HG02759 (cell line): ENCODE measurements at regions not wholly inside any gene's neighbourhood (a gene's known extent, or its start where the extent isn't known, plus 50 kb on each side); places are given as distances from the start of the nearest gene placed in this dataset.

Experiments
- ATAC-seq: cut with Tn5 transposase; IDR thresholded peaks from one replicate; pipeline ENCODE4 v1.9.1; 2021; ENCODE audit warnings: mild to moderate bottlenecking, moderate library complexity; ENCODE audit not compliant: unreplicated experiment

- ATAC-seq, result no peak
These were observed 214.4 kb downstream of the SPTSSA start for GRCh38 chr14:34247605-34248004.

DNA sequence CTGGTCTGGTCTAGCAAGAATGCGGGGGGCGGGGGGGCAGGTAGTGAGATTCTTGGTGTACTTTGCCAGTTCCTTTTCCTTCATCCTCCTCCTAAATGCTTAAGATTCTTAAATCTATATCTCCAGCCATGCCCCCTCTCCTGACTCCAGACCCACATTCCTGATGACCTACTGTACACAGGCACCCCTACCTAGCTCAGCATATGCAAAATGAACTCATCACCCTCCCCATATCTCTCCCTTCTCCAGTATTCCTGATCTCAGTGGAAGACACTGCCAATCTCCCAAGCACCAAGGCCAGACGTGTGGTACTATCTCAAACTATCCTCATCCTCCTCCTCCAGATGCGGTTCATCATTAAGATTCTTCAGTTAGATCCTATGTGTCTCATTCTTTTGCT is 215.8 kb downstream of the SPTSSA start:
- no peak for ATAC-seq

GRCh38 chr14:34243401-34243800 is 218.6 kb downstream of the SPTSSA start:
- no peak for ATAC-seq

GRCh38 chr14:34243001-34243400 is 219.0 kb downstream of the SPTSSA start:
- no peak for ATAC-seq

DNA sequence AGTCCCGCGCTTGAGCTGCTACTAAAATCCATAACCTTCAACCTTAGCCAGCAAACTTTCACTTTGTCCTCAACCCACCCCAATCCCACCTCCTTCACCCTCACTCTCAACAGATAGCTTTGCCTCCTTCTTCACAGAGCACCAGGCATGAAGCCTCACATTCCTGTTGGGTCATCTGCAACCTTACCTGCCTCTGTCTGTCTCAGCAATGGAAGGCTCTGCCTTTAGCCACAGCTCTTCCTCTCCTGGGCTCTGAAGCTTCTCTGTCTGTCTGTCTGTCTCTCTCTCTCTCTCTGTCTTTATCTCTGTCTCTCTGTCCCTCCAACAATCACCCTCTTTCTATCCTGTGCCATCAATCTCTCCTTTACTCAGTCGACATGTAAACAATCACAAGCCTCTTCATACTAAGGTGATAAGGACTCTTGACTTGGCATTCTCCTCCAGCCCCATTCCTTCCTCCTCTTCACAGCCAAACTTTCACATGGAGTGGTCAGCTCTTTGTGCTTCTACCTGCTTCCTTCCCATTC is 220.8 kb downstream of the SPTSSA start:
- no peak for ATAC-seq

- ATAC-seq, result no peak
These were observed 223.4 kb downstream of the SPTSSA start for GRCh38 chr14:34238610-34239009.

- ATAC-seq, result no peak
These were observed 224.4 kb downstream of the SPTSSA start for GRCh38 chr14:34237677-34238076.

- ATAC-seq, result no peak
These were observed 225.0 kb downstream of the SPTSSA start for GRCh38 chr14:34237081-34237480.

DNA sequence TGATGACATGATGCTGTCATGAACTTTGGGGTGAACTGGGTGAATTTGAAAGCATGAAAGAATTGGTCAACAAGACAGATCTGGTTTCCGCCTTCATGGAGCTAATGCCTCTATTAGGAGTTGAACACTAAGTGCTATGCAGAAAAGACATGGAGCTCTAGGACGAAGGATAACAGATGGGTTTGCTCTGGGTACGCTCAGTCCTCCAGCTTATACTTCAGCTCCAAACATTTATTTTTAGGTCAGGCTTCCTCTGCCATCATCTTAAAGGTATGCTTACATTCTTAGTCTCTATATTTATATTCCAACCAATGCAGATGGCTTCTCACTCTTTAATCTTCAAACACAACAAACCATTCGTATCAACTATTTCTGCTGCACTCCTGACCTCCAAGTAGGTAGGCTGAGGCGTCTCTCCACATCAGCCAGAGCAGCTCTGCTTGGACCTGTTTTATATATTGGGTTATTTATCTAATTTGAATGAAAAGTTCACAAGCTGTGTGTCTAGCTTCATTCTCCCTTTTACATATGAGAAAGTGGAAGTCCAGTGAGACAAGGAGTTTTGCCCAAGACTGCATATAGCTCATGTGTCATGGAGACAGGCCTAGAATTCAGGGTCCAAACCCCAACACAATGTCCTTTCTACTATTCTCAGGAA is 226.3 kb downstream of the SPTSSA start:
- ATAC-seq, result no peak

- no peak for ATAC-seq
These were observed 227.8 kb downstream of the SPTSSA start for GRCh38 chr14:34234258-34234657.

GRCh38 chr14:34233619-34234018 is 228.4 kb downstream of the SPTSSA start:
- ATAC-seq, result no peak

DNA sequence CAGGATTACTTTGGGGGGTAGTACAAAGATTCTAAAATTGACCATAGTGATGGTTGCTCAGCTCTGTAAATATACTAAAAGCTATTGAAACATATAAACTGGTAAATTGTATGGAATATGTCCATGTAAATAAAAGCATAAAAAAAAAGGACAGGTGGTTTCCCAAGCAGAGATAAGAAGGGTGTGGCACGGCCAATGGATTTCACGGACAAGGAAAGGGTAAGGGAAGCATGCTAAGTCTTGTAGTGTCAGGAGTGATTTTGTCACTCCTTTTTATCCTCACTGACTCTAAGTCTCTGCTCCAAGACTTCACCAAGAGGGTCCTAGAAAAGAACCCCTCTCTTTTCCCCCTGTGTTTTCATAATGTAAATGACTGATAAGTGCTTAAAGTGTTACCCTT is 229.2 kb downstream of the SPTSSA start:
- no peak for ATAC-seq

DNA sequence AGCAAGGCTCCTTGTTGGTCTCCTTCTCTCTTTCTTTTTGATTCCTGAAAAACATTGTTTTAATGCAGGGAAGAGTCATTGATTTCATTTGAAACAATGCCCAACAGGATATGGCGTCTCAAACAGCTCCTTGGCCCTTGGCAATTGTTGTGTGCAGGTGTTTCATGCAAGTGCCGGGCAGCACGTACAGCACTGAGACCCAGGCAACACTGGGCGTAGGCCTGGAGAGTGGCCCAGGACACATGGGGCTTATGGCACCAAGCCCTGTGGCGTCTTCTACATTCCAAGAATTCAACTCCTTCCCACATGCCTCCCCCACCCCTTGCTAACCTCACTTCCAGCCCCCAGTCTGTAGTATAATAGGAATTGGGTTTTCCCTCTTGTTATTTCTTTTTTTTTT is 230.4 kb downstream of the SPTSSA start:
- no peak for ATAC-seq

DNA sequence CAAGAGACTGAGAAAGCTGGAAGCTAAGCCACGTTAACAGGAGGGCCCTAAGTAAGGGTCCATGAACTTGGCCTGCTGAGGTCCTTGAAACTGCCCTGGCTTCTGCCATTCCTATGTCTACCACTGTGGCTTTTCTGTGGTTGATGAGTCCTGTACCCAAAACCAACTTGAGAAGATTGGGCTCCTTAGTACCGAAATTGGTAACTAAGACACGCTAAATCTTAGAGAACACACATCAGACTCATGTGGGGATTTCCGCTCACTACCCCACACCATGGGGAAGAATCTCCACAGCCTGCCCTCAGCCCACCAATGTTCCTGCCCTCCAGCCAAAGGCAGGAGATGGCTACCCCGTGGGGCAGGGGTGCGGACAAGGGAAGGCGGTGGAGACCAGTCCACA is 232.9 kb downstream of the SPTSSA start:
- ATAC-seq, result no peak

DNA sequence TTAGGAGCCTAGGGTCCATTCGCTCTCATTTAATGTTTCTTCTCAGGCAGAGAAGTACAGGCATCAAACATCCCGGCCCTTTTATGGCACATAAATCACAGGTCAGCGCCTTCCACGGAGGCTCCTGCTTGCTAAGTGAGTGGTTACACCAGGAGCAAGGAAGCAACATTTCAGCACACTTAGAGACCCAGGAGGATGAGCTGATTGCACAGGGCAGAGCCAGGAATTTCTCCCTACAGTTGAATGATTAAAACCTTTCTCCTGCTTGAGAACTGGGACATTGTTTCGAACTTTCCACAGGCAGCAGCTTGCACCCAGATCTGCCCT is 233.4 kb downstream of the SPTSSA start:
- ATAC-seq, result no peak

GRCh38 chr14:34227834-34228649 is 234.0 kb downstream of the SPTSSA start:
- ATAC-seq, result peak; percentile 93

DNA sequence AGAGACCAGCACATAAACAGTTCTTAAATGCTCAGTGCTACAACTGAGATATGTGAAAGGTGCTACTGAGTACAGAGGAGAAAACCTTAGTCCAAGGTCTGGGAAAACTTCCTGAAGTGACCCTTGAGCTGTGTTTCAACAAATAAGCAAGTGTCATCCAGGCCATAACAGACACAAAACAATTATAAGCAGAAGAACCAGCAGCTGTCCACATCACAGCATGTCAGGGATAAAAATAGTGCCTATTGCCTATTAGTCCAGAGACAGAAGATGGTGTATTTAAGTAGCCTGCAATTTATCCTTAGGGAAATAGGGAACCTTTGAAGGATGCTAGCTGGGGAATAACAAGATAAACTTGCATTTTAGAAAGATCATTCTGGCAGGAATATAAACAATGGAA is 237.8 kb downstream of the SPTSSA start:
- no peak for ATAC-seq

DNA sequence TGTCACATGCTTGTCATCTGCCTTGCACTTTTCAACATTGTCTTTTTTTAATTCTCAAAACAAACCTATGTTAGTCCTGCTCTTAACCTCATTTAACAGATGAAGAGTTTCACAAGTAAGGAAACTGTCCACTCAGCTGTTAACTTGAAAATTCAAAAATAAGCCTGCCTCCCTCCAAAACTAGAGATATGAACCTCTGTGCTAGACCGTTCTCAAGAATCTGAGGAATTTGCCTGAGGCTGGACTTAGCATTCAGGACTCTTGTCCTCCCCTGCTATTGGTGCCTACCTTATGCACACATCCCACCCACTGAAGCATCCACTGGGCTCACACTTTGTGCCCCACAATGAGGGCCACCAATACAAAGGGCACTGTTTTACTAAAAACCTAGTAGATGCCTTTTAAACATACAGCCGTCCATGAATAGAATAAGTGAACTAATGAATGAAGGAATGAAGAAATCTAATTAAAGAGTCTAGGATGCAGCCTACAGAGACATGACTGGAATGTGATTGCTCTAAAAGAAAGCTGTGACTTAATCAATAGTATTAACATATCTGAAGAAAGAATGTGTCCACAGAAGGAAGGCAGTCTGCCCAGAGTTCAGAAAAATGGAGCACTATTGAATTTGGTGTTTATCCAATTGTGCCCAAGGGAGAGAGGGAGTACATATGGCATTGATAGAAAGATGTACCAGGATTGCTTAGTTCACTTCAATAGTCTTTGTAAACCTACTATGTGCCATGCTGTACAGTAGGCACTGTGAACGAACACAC is 238.5 kb downstream of the SPTSSA start:
- no peak for ATAC-seq

DNA sequence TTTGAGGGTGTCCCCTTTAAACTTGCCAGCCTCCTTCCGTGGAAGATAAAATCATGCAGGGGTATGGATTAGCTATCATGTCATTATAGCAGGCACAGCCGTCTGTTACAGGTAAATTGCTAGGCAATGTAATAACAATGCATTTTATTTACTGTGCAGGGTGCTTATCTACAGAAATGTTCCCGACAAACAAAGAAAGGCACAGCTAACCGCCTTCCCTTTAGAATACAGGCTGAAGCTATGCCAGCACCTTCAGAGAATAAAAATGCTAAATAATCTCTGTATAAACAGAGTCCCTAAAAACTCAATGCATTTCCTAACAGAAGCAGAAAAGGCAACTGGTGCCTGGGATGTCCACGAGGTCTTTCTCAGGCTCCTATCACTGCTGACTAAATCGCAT is 239.2 kb downstream of the SPTSSA start:
- no peak for ATAC-seq

- no peak for ATAC-seq
These were observed 239.9 kb downstream of the SPTSSA start for GRCh38 chr14:34222122-34222521.

DNA sequence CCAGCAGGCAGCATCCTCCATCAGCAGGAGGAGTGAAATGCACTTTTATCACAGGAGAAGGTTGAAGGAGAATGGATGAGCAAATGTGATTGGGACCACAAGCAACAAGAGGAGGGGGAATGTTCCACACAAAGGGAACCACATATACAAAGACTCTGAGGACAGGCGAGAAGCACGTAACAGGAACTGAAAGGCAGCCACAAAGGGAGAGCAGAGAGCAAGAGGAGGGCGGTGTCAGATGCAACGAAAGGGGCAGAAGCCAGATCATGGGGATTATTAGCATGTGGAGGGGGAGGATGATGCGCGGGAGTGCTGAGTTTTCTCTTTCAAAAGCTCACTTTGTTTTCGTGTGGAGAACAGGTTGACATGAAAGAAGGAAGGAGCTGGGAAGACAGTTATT is 241.1 kb downstream of the SPTSSA start:
- peak; percentile 92 for ATAC-seq

GRCh38 chr14:34220378-34220706 is 241.7 kb downstream of the SPTSSA start:
- ATAC-seq, result no peak
